Spleen (tissue), 7 donors: ENCODE measurements at regions not wholly inside any gene's neighbourhood (a gene's known extent, or its start where the extent isn't known, plus 50 kb on each side); places are given as distances from the start of the nearest gene placed in this dataset.

Experiments
- POLR2A ChIP-seq, 3 donors: fragments of 450-650 bp; IDR thresholded peaks; one replicate each; pipeline ENCODE4 v1.5.1; 2017; ENCODE audit warnings: antibody characterized with exemption in 3 of 3, mild to moderate bottlenecking in 1 of 3
- POLR2AphosphoS5 ChIP-seq, 3 donors: sonication (generic); formaldehyde crosslinking; IDR thresholded peaks; one replicate each; pipeline ENCODE4 v1.5.1; 2017; ENCODE audit warnings: antibody characterized with exemption in 3 of 3
- TF ChIP-seq, protein P1 (sequence below), 11 experiments: fragments of 200-600 bp in 7 of 11; fragments of 450-650 bp in 4 of 11; sonication (generic) in 4 of 11; IDR thresholded peaks in 8 of 11; conservative IDR thresholded peaks in 3 of 11; 1 replicate in 7 of 11; 2 replicates in 4 of 11; pipeline versions ENCODE4 v1.4.0 to v1.8.0; 2016 to 2021; ENCODE audit warnings: antibody characterized with exemption in 11 of 11, inconsistent platforms in 4 of 11, mild to moderate bottlenecking in 1 of 11
- donor health status: DM: no; HTN: no; CAD: no; lungs with moderate emphysema.
- donor health status: DM: no; HTN: no; CAD: no.
- donor health status: DM: no; HTN: no; CAD: no.

DNA sequence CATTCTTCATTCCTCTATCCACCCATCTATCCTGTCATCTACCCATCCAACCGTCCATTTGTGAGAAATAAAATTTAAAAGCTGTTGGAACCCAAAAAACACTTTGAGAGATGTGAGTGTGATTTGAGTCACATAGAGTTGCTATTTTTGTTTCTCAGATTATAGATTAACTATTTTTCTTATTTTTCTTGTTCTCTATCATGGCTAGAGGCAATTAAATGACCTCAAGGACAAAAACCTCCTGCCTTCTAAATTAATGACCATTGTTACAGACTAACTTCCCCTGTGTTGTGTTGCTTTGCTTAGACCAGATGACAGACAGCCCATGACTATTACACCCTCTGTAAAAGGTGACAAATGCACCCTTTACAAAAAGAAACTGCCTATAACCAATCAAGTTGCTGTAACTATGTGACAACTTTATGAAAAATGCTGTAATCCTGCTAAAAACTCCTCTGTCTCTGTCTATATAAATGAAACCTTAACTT lies 207.9 kb upstream of the CXCR4 start:
- TF ChIP-seq, protein P1, sequence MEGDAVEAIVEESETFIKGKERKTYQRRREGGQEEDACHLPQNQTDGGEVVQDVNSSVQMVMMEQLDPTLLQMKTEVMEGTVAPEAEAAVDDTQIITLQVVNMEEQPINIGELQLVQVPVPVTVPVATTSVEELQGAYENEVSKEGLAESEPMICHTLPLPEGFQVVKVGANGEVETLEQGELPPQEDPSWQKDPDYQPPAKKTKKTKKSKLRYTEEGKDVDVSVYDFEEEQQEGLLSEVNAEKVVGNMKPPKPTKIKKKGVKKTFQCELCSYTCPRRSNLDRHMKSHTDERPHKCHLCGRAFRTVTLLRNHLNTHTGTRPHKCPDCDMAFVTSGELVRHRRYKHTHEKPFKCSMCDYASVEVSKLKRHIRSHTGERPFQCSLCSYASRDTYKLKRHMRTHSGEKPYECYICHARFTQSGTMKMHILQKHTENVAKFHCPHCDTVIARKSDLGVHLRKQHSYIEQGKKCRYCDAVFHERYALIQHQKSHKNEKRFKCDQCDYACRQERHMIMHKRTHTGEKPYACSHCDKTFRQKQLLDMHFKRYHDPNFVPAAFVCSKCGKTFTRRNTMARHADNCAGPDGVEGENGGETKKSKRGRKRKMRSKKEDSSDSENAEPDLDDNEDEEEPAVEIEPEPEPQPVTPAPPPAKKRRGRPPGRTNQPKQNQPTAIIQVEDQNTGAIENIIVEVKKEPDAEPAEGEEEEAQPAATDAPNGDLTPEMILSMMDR (IDR thresholded peaks at IDR 0.05 in 8 of 11, conservative IDR thresholded peaks at IDR 0.05 in 3 of 11) = no peak
- TF ChIP-seq POLR2AphosphoS5 (IDR thresholded peaks at IDR 0.05) (no peak), POLR2A (IDR thresholded peaks at IDR 0.05) (no peak)
